ENCODE measurements at regions not wholly inside any gene's neighbourhood (a gene's known extent, or its start where the extent isn't known, plus 50 kb on each side); places are given as distances from the start of the nearest gene placed in this dataset.

DNA sequence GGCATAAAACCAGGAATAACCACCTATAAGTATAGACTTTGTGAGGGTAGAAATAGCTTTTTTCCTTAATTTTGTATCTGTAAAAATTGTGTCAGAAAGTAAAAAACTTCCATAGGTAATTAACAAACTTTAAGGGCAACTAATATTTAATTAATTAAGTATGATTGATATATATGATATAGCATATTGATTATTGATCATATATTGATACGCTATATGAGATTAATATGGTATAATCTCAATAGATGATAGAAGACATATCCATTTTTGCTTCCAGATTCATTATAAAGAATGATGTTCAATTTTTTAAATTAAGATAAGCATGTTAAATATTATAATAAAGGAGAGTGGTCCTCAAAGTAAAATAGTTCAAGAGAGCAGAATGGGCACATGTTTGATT lies 99.3 kb upstream of the VAV3 start (continued):
- TF ChIP-seq, protein P1, sequence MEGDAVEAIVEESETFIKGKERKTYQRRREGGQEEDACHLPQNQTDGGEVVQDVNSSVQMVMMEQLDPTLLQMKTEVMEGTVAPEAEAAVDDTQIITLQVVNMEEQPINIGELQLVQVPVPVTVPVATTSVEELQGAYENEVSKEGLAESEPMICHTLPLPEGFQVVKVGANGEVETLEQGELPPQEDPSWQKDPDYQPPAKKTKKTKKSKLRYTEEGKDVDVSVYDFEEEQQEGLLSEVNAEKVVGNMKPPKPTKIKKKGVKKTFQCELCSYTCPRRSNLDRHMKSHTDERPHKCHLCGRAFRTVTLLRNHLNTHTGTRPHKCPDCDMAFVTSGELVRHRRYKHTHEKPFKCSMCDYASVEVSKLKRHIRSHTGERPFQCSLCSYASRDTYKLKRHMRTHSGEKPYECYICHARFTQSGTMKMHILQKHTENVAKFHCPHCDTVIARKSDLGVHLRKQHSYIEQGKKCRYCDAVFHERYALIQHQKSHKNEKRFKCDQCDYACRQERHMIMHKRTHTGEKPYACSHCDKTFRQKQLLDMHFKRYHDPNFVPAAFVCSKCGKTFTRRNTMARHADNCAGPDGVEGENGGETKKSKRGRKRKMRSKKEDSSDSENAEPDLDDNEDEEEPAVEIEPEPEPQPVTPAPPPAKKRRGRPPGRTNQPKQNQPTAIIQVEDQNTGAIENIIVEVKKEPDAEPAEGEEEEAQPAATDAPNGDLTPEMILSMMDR (IDR thresholded peaks at IDR 0.05; ENCODE audit: control extremely low read depth in 1 of 3, insufficient read depth in 1 of 3, low read depth in 1 of 3, low read length in 3 of 3) = no peak
- TF ChIP-seq ASH2L (IDR thresholded peaks at IDR 0.05; ENCODE audit: low read length) (no peak), SP1 (IDR thresholded peaks at IDR 0.05; ENCODE audit: low read depth, low read length) (no peak), YY1 (IDR thresholded peaks at IDR 0.05; ENCODE audit: low read depth, low read length) (no peak)
